ENCODE measurements at regions not wholly inside any gene's neighbourhood (a gene's known extent, or its start where the extent isn't known, plus 50 kb on each side); places are given as distances from the start of the nearest gene placed in this dataset.

GRCh38 chr6:101341926-101342325 is 51.6 kb upstream of the GRIK2 start:
- Histone ChIP-seq H3K4me1 (no peaks in the 10 kb centered on the region), H3K4me3 (no peak overlapping the region), H3K36me3 (no peaks in the 10 kb centered on the region), H3K9me3 (no peaks in the 10 kb centered on the region), H3K27me3 (ENCODE audit: low read depth) (no peaks in the 10 kb centered on the region), H3K27ac (no peak overlapping the region)
- intact Hi-C loops (cut with DNase I): no loop called here
- DNase-seq: no peak
- no peak for ATAC-seq
- TF ChIP-seq, protein P1, sequence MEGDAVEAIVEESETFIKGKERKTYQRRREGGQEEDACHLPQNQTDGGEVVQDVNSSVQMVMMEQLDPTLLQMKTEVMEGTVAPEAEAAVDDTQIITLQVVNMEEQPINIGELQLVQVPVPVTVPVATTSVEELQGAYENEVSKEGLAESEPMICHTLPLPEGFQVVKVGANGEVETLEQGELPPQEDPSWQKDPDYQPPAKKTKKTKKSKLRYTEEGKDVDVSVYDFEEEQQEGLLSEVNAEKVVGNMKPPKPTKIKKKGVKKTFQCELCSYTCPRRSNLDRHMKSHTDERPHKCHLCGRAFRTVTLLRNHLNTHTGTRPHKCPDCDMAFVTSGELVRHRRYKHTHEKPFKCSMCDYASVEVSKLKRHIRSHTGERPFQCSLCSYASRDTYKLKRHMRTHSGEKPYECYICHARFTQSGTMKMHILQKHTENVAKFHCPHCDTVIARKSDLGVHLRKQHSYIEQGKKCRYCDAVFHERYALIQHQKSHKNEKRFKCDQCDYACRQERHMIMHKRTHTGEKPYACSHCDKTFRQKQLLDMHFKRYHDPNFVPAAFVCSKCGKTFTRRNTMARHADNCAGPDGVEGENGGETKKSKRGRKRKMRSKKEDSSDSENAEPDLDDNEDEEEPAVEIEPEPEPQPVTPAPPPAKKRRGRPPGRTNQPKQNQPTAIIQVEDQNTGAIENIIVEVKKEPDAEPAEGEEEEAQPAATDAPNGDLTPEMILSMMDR (IDR thresholded peaks at IDR 0.05): no peak

Measured in lower lobe of right lung (tissue), 2 donors.